HG03521 (cell line): ENCODE measurements at regions not wholly inside any gene's neighbourhood (a gene's known extent, or its start where the extent isn't known, plus 50 kb on each side); places are given as distances from the start of the nearest gene placed in this dataset.

Experiments used
- ATAC-seq: cut with Tn5 transposase; IDR thresholded peaks from one replicate; pipeline ENCODE4 v1.9.1; 2021; ENCODE audit warnings: mild to moderate bottlenecking, moderate library complexity; ENCODE audit not compliant: unreplicated experiment

DNA sequence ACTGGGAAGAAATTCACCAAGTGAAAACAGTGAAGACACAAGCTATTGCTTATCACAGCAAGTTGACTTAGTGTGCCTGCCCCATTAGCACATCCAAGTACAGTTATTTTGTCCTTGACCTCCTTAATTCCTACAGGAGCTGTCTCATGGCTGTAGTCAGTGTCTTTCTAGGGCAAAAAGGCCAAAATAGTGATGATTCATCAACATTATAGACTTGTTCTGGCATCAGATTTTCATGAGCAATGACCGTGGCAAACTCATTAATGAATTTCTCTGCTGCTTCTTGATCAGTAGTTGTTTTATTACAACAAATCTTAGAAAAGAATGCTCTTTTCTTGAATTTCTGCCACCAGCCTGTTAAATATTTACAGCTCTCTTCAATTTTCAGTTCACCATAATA, 1169.3 kb upstream of the DDX18 start:
- no peak for ATAC-seq

DNA sequence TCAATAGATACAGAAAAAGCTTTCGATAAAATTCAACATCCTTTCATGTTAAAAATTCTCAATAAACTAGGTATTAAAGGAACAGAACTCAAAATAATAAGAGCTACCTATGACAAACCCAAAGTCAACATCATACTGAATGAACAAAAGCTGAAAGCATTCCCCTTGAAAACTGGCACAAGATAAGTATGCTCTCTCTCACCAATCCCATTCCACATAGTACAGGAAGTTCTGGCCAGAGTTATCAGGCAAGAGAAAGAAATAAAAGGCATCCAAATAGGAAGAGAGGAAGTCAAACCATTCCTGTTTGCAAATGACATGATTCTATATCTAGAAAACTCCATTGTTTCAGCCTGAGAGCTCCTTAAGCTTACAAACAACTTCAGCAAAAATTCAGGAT, 1145.8 kb upstream of the DDX18 start:
- ATAC-seq = no peak

GRCh38 chr2:116669782-116670181, 1144.7 kb upstream of the DDX18 start:
- no peak for ATAC-seq

DNA sequence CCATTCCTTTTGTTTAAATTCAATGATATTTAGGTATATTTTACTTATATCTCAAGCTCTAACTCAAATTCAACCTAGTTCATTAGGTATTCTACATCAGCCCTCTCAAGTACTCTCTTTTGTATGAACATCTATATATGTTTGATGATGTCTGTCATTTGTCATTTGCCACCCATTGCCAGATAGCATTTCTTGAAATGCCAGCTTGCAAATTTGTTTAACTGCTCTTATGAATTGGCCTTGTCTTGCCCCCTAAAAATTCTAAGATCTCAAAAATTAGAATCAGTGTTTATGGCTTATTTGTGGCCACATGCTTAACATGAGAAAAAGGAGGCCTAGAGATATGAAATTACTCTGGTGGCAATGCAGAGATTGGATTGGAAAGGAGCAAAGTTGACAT, 1140.3 kb upstream of the DDX18 start:
- ATAC-seq = no peak

GRCh38 chr2:116676776-116677175, 1137.7 kb upstream of the DDX18 start:
- no peak for ATAC-seq

- no peak for ATAC-seq
Measured at GRCh38 chr2:116680256-116680936, 1134.1 kb upstream of the DDX18 start.

GRCh38 chr2:116687371-116687770, 1127.1 kb upstream of the DDX18 start:
- no peak for ATAC-seq

- ATAC-seq = no peak
Measured at GRCh38 chr2:116692988-116693387, 1121.5 kb upstream of the DDX18 start.

- ATAC-seq = no peak
Measured at GRCh38 chr2:116696223-116696622, 1118.3 kb upstream of the DDX18 start.

- ATAC-seq = no peak
Measured at GRCh38 chr2:116696903-116697302, 1117.6 kb upstream of the DDX18 start.

DNA sequence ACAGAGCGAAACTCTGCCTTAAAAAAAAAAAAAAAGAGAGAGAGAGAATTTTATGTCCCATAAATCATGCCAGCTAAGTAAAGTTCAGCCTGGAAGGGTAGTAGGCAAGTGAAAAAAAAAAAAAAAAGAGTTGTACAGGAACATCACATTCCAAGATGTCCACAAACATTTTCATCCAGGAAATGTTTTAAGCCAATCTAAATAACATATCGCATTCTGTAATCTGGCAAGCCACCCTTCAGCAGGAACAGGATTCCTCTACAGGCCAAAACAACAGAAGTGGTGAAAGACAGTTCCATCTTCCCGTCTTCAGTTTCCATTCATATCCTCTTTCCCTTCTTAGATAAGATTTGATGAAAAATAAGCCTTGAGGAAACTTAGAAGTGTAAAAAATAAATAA, 1108.1 kb upstream of the DDX18 start:
- ATAC-seq = no peak

DNA sequence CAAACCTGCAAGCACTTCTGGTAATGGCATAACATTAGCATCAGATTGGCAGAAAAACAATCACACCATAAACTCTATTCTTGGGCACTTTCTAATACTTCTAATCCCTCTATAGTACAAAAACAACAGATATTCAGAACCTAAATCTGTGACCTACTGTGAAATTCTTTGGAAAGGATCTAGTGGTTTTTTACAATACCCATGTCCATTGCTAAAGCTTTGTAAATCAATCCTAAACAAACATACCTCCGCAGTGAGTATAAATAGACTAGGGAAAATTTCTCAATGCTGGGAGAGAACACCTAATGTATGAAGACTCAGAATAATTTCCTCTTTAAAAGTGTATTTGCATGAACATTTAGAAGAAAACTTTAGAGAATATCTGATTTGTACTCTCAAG, 1098.5 kb upstream of the DDX18 start:
- ATAC-seq = no peak

DNA sequence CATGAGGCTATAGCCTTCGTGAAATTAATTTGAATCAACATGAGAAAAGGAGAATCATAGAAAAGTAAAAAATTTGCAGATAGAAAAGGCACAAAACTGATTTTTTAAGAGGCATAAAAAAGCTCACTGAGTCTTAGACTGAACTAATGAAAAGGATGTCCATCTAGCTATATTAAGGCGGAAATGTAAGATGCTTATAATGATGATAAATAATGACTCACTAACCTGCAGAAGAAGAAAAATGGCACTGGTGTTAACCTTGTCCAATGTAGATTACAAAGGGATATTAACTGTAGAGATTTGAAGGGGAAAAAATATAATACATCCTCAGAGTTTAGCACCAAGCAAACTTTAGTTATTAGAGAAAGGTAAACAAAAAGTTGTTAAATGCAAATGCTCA, 1098.0 kb upstream of the DDX18 start:
- ATAC-seq = no peak

DNA sequence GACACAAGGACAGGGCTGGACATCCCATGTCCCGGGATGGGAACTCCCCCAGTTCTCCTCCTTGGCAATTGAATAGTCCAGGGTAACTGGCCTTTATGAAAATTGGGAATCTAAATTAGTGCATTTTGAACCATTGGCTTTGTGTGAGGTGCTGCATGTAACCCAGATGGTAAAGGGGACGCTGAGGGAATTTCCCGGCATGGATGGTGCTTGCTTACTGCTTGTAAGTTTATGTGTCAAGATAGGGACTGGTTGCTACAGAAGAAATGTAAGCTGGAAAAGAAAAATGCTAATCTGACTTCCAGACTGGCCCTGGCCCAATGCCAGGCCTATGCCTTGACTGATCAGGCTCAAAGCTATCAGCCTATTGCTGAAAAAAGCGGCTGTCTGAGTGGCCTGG, 1096.7 kb upstream of the DDX18 start:
- no peak for ATAC-seq

DNA sequence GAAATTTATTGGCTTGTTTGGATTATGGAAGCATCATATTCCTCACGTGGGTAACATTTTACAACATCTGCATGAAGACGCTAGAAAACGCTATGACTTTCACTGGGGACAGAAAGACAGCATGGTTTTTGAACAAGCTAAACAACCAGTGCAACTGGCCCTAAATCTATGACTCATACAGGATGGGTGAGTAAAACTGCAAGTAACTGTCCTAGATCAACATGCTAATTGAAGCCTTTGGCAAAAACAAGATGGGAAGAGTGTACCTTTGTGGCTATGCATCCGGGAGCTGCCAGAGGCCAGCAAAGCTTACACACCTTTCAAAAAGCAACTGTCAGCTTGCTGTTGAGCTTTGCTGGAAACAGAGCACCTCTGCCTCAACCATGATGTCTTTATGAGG, 1096.0 kb upstream of the DDX18 start:
- ATAC-seq = no peak

DNA sequence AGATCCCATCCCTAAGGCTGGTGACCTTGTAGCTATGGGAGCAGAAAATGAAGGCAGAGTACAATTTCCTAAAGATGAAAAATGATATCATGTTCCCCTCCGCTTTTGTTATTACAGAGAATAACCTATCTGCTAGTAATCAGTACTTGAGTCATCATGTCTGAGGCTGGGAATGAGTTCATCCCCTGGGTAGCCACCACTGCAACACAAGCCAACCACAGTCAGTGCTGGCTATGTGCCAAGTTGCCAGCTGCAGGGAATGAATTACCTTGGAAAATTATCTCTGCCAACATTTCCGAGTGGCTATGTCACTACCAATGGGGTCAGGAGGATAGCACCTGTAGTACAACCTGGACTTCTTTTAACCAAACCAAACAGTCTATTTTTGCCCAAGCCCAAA, 1094.7 kb upstream of the DDX18 start:
- ATAC-seq = no peak

- no peak for ATAC-seq
Measured at GRCh38 chr2:116724550-116724949, 1089.9 kb upstream of the DDX18 start.

DNA sequence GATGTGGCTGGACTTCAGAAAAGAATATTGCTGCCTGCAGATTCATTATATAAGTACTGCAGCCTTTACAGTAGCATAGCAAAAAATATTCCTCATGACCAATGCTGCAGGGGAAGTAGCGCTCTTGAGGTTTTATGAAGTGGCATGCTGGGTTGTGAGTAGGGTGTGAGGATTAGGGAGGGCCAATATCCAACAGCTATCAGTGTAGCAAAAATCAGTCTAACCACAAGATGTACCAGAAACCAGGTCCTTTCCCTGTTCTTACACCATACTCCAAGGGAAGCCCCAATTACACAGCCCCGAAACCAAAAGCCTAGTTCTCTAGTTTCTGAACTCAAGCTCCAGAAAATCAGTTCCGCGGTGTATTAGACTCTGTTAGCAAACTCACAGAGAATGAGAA, 1082.2 kb upstream of the DDX18 start:
- no peak for ATAC-seq

GRCh38 chr2:116733699-116734098, 1080.8 kb upstream of the DDX18 start:
- no peak for ATAC-seq

GRCh38 chr2:116737951-116738350, 1076.5 kb upstream of the DDX18 start:
- no peak for ATAC-seq

- ATAC-seq = no peak
Measured at GRCh38 chr2:116747103-116747502, 1067.4 kb upstream of the DDX18 start.

GRCh38 chr2:116749994-116750393, 1064.5 kb upstream of the DDX18 start:
- no peak for ATAC-seq

DNA sequence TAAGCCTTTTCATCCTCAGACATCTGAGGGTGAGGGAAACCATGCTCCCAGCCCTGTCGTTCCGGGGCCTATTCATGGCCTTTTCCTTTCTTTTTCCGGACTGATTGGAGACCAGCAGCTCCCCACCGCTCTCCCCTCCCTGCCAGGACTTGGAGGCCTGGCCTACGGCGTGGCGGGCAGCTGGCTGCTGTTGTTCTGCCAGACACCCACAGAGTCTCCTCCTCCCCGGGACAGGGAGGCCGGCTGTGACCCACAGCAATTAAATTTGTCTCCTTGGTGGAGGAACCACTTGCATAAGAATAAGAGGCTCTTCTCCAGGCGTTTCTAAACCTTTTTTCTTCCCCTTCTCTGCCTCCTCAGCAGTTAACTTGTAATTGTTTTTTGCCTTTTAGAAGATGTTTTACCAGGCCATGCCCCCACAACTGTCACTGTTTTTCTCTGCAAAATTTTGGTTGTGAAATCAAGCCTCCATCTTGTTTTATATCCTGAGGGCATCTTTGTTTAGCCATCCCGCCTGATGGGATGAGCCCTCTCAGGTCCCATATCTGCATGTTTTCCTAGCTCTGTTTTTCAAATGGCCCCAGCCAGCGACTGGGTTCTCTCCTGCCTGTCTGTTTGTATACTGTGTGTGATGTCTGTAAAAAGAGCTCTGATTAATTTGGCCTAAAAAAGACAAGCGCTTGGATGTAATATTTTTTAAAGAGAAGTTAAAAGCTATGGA, 1060.0 kb upstream of the DDX18 start:
- ATAC-seq = no peak
